ENCODE measurements at regions not wholly inside any gene's neighbourhood (a gene's known extent, or its start where the extent isn't known, plus 50 kb on each side); places are given as distances from the start of the nearest gene placed in this dataset.

DNA sequence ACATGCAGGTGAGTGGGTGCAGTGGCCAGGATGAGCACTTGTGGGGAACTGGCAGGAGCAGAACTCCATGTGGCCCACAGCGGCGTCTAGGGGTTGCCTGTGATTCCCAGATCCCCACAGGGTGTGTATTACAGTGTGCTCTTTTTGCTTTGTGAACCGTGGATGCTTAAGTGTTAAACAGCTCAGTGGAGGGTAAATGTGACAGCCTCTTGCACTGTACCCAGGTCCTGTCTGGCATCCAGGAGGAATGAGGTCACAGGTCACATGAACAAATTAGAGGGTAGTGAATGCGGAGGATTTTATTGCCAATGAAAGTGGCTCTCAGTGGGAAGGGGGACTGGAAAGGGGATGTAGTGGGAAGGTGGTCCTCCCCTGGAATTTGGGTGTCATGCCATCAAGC lies 447.8 kb downstream of the SPRY1 start:
- TF ChIP-seq EZH2 (IDR thresholded peaks at IDR 0.05; ENCODE audit: insufficient read depth, poor library complexity, severe bottlenecking) (no peak), EZH2phosphoT487 (IDR thresholded peaks at IDR 0.05; ENCODE audit: insufficient read depth, low read depth) (no peak)
